Endothelial cell of umbilical vein (primary cell): ENCODE measurements at regions not wholly inside any gene's neighbourhood (a gene's known extent, or its start where the extent isn't known, plus 50 kb on each side); places are given as distances from the start of the nearest gene placed in this dataset.

Experiments used
- BruUV-seq: library from RNA; stranded (reverse); fragments of 400-500 nt; replicated peaks from 2 replicates; lab custom pipeline; 2021; lab: Mats Ljungman, UMichigan
- CTCF ChIA-PET: fragments of 300-600, 350-600 bp; sonication (Branson Sonifier 250); formaldehyde crosslinking; loops from one replicate; lab custom pipeline; 2021; ENCODE audit warnings: antibody characterized with exemption, inconsistent platforms; lab: Charles Lee
- POLR2A ChIA-PET: fragments of 300-600, 350-600 bp; sonication (Branson Sonifier 250); formaldehyde crosslinking; loops from one replicate; lab custom pipeline; 2021; ENCODE audit warnings: antibody characterized with exemption, inconsistent platforms; lab: Charles Lee
- DNase-seq: peaks from one replicate; pipeline ENCODE4 v3.0.0-alpha.2; 2011; ENCODE audit warnings: low read depth, low spot score
- FAIRE-seq: peaks from 2 replicates; lab custom pipeline; 2011; peaks lifted over from hg19 to GRCh38; lab: Jason Lieb, UNC
- H2AFZ ChIP-seq: 2 replicates; pipeline ENCODE4 v1.6.0; 2012; ENCODE audit warnings: low read depth, low read length, control low read depth, inconsistent platforms
- H3K27ac ChIP-seq: 2 replicates; pipeline ENCODE4 v1.5.1; 2011; ENCODE audit warnings: low read depth, mild to moderate bottlenecking, control low read depth, low read length, moderate library complexity; ENCODE audit not compliant: insufficient read depth
- H3K27me3 ChIP-seq, 2 experiments: 2 replicates each; pipeline versions ENCODE4 v1.6.0 to v1.6.1; 2011; ENCODE audit warnings: low read length in 2 of 2, mixed read lengths in 1 of 2; ENCODE audit not compliant: control insufficient read depth in 2 of 2, insufficient read depth in 2 of 2
- H3K36me3 ChIP-seq, 2 experiments: 2 replicates in 1 of 2; 3 replicates in 1 of 2; pipeline ENCODE4 v1.5.1; 2011; ENCODE audit warnings: low read length in 2 of 2, mild to moderate bottlenecking in 1 of 2, moderate library complexity in 1 of 2; ENCODE audit not compliant: control insufficient read depth in 2 of 2, insufficient read depth in 2 of 2; ENCODE audit errors: extremely low read depth in 1 of 2
- H3K4me1 ChIP-seq: 3 replicates; pipeline ENCODE4 v1.5.1; 2011; ENCODE audit warnings: mild to moderate bottlenecking, low read length; ENCODE audit not compliant: control insufficient read depth, insufficient read depth; ENCODE audit errors: extremely low read depth
- H3K4me2 ChIP-seq: 2 replicates; pipeline ENCODE4 v1.6.1; 2011; ENCODE audit warnings: low read length, control low read depth, mixed read lengths; ENCODE audit not compliant: insufficient read depth
- H3K4me3 ChIP-seq, 3 experiments: fragments of 200-600 bp in 1 of 3; sonication (generic), shearing (Covaris generic) in 1 of 3; replicated peaks in 1 of 3; 2 replicates each; pipeline ENCODE4 v1.5.1; 2011 to 2016; ENCODE audit warnings: control low read depth in 3 of 3, low read length in 3 of 3, mild to moderate bottlenecking in 2 of 3, inconsistent platforms in 1 of 3, low read depth in 1 of 3, moderate library complexity in 1 of 3; ENCODE audit not compliant: insufficient read depth in 1 of 3
- H3K79me2 ChIP-seq: 2 replicates; pipeline ENCODE4 v1.6.0; 2012; ENCODE audit warnings: low read length, inconsistent platforms; ENCODE audit not compliant: control insufficient read depth, insufficient read depth
- H3K9ac ChIP-seq: replicated peaks from 2 replicates; pipeline ENCODE3; 2011; ENCODE audit warnings: low read length, control low read depth; ENCODE audit not compliant: insufficient read depth; ENCODE audit errors: extremely low read depth
- H3K9me1 ChIP-seq: replicated peaks from 3 replicates; pipeline ENCODE4 v1.6.0; 2011; ENCODE audit warnings: mild to moderate bottlenecking, low read length; ENCODE audit not compliant: control insufficient read depth, insufficient read depth; ENCODE audit errors: extremely low read depth
- H3K9me3 ChIP-seq: replicated peaks from 2 replicates; pipeline ENCODE4 v1.5.1; 2012; ENCODE audit warnings: low read length, inconsistent platforms; ENCODE audit not compliant: control insufficient read depth, insufficient read depth
- H4K20me1 ChIP-seq: replicated peaks from 2 replicates; pipeline ENCODE3; 2011; ENCODE audit warnings: mild to moderate bottlenecking, low read length; ENCODE audit not compliant: control insufficient read depth, insufficient read depth; ENCODE audit errors: extremely low read depth
- EZH2 ChIP-seq: IDR thresholded peaks from 2 replicates; pipeline ENCODE4 v1.6.1; 2012; ENCODE audit warnings: borderline replicate concordance, low read depth, mild to moderate bottlenecking, moderate library complexity, low read length, inconsistent platforms; ENCODE audit not compliant: severe bottlenecking
- GATA2 ChIP-seq: IDR thresholded peaks from 2 replicates; pipeline ENCODE4 v1.7.0; 2011; ENCODE audit warnings: low read depth, mild to moderate bottlenecking, moderate library complexity, mixed read lengths, low read length; ENCODE audit not compliant: insufficient read length, insufficient read depth
- JUN ChIP-seq: IDR thresholded peaks from 2 replicates; pipeline ENCODE4 v1.6.1; 2011; ENCODE audit warnings: borderline replicate concordance, low read depth; ENCODE audit not compliant: insufficient read length, insufficient read depth
- MYC ChIP-seq: IDR thresholded peaks from one replicate; pipeline ENCODE4 v1.6.1; 2011; ENCODE audit warnings: mild to moderate bottlenecking, low read depth, low read length
- POLR2AphosphoS5 ChIP-seq: IDR thresholded peaks from 2 replicates; pipeline ENCODE4 v1.6.1; 2012; ENCODE audit warnings: low read depth, mild to moderate bottlenecking, control low read depth, low read length, moderate library complexity; ENCODE audit not compliant: insufficient read depth
- dilution Hi-C: fragments of 300-500 bp; cut with MboI; formaldehyde crosslinking; loops from one replicate; pipeline ENCODE4 v1.15.0; 2019; ENCODE audit warnings: low sequenced_read_pairs; ENCODE audit not compliant: extremely low pct_ligation_motif_present
- intact Hi-C: fragments of 100-400 bp; cut with micrococcal nuclease; formaldehyde crosslinking; loops from one replicate; pipeline ENCODE4 v1.10.0; 2022
- TF ChIP-seq, protein P1 (sequence below), 2 donors: IDR thresholded peaks; 1 replicate in 1 of 2; 2 replicates in 1 of 2; pipeline ENCODE4 v1.5.1; 2011; ENCODE audit warnings: low read length in 2 of 2, mild to moderate bottlenecking in 2 of 2, moderate library complexity in 2 of 2, control low read depth in 1 of 2, inconsistent platforms in 1 of 2, low read depth in 1 of 2; ENCODE audit not compliant: insufficient read depth in 1 of 2; ENCODE audit errors: extremely low read depth in 1 of 2

DNA sequence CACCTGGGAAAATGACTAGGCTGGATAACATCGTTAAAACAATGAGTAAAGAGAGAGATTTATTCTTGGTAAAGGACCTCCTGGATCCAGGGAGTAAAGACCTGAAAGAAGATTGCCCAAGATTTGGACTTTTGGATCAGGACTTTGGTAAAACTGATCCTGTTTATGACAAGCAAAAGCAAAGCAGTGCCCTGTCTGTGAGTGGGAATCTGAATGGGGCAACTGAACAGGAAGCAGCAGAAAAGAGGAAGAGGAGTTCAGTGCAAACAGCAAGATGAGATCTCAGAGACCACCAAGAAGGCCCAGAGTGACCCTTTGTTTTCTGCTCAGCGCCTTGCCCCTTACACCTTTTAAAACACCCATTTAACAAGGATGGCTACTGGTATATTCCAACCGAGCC, 122.0 kb downstream of the VPREB1 start:
- no peaks in the 10 kb centered on the region for H3K79me2 ChIP-seq
- H3K36me3 ChIP-seq: no peaks in the 10 kb centered on the region
- H3K4me2 ChIP-seq: no peak overlapping the region
- no peak for DNase-seq
- no peak overlapping the region for H3K27ac ChIP-seq
- no peak overlapping the region for H2AFZ ChIP-seq
- no peaks in the 10 kb centered on the region for H3K9me3 ChIP-seq
- ChIA-PET POLR2A (no interaction called here), CTCF (no interaction called here)
- no peak overlapping the region for H3K4me3 ChIP-seq
- BruUV-seq: no TSS peak
- no peaks in the 10 kb centered on the region for H3K9me1 ChIP-seq
- TF ChIP-seq, protein P1, sequence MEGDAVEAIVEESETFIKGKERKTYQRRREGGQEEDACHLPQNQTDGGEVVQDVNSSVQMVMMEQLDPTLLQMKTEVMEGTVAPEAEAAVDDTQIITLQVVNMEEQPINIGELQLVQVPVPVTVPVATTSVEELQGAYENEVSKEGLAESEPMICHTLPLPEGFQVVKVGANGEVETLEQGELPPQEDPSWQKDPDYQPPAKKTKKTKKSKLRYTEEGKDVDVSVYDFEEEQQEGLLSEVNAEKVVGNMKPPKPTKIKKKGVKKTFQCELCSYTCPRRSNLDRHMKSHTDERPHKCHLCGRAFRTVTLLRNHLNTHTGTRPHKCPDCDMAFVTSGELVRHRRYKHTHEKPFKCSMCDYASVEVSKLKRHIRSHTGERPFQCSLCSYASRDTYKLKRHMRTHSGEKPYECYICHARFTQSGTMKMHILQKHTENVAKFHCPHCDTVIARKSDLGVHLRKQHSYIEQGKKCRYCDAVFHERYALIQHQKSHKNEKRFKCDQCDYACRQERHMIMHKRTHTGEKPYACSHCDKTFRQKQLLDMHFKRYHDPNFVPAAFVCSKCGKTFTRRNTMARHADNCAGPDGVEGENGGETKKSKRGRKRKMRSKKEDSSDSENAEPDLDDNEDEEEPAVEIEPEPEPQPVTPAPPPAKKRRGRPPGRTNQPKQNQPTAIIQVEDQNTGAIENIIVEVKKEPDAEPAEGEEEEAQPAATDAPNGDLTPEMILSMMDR (IDR thresholded peaks at IDR 0.05; ENCODE audit: extremely low read depth in 1 of 2, insufficient read depth in 1 of 2, low read depth in 1 of 2, low read length in 2 of 2): no peak
- TF ChIP-seq GATA2: no peak
- no peak for TF ChIP-seq MYC
- TF ChIP-seq EZH2: no peak
- no peak for TF ChIP-seq POLR2AphosphoS5
- TF ChIP-seq JUN: no peak
- H3K9ac ChIP-seq: no peak overlapping the region
- H3K27me3 ChIP-seq: peaks cover 15 to 17% of the 10 kb centered on the region in 2 experiments
- dilution Hi-C loops: no loop called here
- FAIRE-seq: no peak
- intact Hi-C loops: no loop called here
- no peaks in the 10 kb centered on the region for H4K20me1 ChIP-seq
- H3K4me1 ChIP-seq: no peaks in the 10 kb centered on the region
